ENCODE measurements at regions not wholly inside any gene's neighbourhood (a gene's known extent, or its start where the extent isn't known, plus 50 kb on each side); places are given as distances from the start of the nearest gene placed in this dataset.

DNA sequence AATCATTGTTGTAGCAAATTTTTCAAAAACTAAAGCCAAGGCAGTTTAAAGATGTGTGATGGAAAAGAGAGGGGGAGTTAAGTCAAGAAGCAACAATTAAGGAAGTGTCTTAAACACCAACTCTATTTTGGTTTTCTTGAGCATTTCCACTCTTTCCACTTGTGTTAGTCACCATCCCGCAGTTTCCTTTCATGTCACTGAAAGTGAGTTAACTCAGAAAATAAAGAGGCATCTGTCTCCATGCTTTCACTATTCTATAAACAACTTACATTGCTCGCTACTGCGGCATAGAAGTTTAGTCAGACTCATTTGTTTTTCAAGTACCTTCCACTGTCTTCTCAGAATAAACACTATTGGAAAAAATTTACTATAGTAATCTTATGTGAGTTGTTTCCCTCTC lies 284.9 kb upstream of the SEMA3D start:
- Histone ChIP-seq H3K36me3 (no peaks in the 10 kb centered on the region), H3K27ac (no peak overlapping the region), H3K27me3 (replicated peaks in 1 of 7) (no peaks in the 10 kb centered on the region), H3K4me3 (no peak overlapping the region), H3K9me3 (no peaks in the 10 kb centered on the region), H3K4me1 (no peaks in the 10 kb centered on the region)
- TF ChIP-seq CTCF (IDR thresholded peaks at IDR 0.05 in 8 of 11, conservative IDR thresholded peaks at IDR 0.05 in 3 of 11) (no peak), POLR2AphosphoS5 (IDR thresholded peaks at IDR 0.05) (no peak), POLR2A (IDR thresholded peaks at IDR 0.05) (no peak)
- DNase-seq = no peak
- intact Hi-C loops (cut with DNase I; ENCODE audit: low total_unique reads) = no loop called here
- WGBS, 5 donors = 2 to 7% (median 3%) methylated on average over 3 of the region's 3 CpGs

GRCh38 chr7:85471307-85471706 lies 284.5 kb upstream of the SEMA3D start:
- H3K4me1 ChIP-seq = no peaks in the 10 kb centered on the region
- DNase-seq = no peak
- TF ChIP-seq CTCF (IDR thresholded peaks at IDR 0.05 in 8 of 11, conservative IDR thresholded peaks at IDR 0.05 in 3 of 11) = no peak
- no peak for TF ChIP-seq POLR2AphosphoS5 (IDR thresholded peaks at IDR 0.05)
- TF ChIP-seq POLR2A (IDR thresholded peaks at IDR 0.05) = no peak
- no peaks in the 10 kb centered on the region for H3K27me3 ChIP-seq (replicated peaks in 1 of 7)
- intact Hi-C loops (cut with DNase I; ENCODE audit: low total_unique reads) = no loop called here
- H3K36me3 ChIP-seq = no peaks in the 10 kb centered on the region
- no peak overlapping the region for H3K27ac ChIP-seq
- H3K4me3 ChIP-seq = no peak overlapping the region
- H3K9me3 ChIP-seq = no peaks in the 10 kb centered on the region

- DNase-seq = no peak
- no peak overlapping the region for H3K27ac ChIP-seq
- no peak overlapping the region for H3K4me3 ChIP-seq
- intact Hi-C loops (cut with DNase I; ENCODE audit: low total_unique reads) = no loop called here
- no peaks in the 10 kb centered on the region for H3K27me3 ChIP-seq (replicated peaks in 1 of 7)
- H3K36me3 ChIP-seq = no peaks in the 10 kb centered on the region
- no peaks in the 10 kb centered on the region for H3K9me3 ChIP-seq
- no peak for TF ChIP-seq CTCF (IDR thresholded peaks at IDR 0.05 in 8 of 11, conservative IDR thresholded peaks at IDR 0.05 in 3 of 11)
- TF ChIP-seq POLR2AphosphoS5 (IDR thresholded peaks at IDR 0.05) = no peak
- TF ChIP-seq POLR2A (IDR thresholded peaks at IDR 0.05) = no peak
- 82 to 93% (median 87%) methylated on average over 1 of the region's 1 CpG for WGBS, 5 donors
- H3K4me1 ChIP-seq = no peaks in the 10 kb centered on the region
These were observed 282.7 kb upstream of the SEMA3D start for GRCh38 chr7:85469446-85470010.

DNA sequence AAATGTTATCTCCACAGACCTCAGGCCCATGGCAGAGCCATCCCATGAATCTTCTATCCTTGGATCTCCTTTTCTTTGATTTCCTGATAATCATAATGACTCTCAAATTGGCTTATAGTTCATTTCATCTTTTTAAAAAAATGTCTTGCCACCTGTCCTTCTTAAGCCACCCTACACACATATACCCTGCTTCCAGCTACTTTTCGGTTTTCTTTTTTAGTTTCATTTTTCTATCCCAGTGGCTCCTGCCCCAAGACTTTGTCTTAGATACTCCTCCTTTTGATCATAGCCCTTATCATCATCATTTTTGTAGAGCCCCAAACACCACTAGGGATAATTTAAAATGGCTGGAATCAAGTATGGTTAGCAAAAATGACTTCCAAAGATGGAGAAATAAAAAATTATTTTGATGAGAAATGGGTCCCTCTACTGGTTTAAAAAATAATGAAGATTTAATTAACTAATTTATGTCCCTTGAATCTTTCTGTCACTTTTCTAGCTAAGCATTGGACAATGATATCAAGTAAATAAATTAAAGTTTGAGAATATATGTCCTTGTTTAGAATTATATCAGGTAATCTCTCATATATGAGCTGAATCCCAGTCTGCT lies 277.3 kb upstream of the SEMA3D start:
- H3K36me3 ChIP-seq = no peaks in the 10 kb centered on the region
- intact Hi-C loops (cut with DNase I; ENCODE audit: low total_unique reads) = loop anchor here (5.0 kb wide), 1 partner anchor 427 kb away; no protein-coding TSS in a partner anchor
- no peak for DNase-seq
- H3K27ac ChIP-seq = no peak overlapping the region
- 81 to 90% (median 86%) methylated on average over 1 of the region's 1 CpG for WGBS, 5 donors
- H3K4me3 ChIP-seq = no peak overlapping the region
- no peaks in the 10 kb centered on the region for H3K27me3 ChIP-seq (replicated peaks in 1 of 7)
- H3K9me3 ChIP-seq = no peaks in the 10 kb centered on the region
- TF ChIP-seq CTCF (IDR thresholded peaks at IDR 0.05 in 8 of 11, conservative IDR thresholded peaks at IDR 0.05 in 3 of 11) (peak in 3 of 11 experiments; percentile 18 to 37 (median 32)), POLR2AphosphoS5 (IDR thresholded peaks at IDR 0.05) (no peak)
- no peaks in the 10 kb centered on the region for H3K4me1 ChIP-seq

All from spleen (tissue), 11 donors.